Aorta (tissue), 5 donors: ENCODE measurements at regions not wholly inside any gene's neighbourhood (a gene's known extent, or its start where the extent isn't known, plus 50 kb on each side); places are given as distances from the start of the nearest gene placed in this dataset.
A peak's percentile ranks its signal among the peaks of the same experiment; 100 is the strongest.
"Not testable (repeated sequence)": the region's sequence is repeated elsewhere in the genome, so short reads cannot be mapped to it uniquely, and the experiment has no call there.

Experiments used
- ATAC-seq: fragments of 200-7000 bp; cut with Tn5 transposase; one replicate; pipeline ENCODE4 v1.9.1; 2022; ENCODE audit warnings: moderate library complexity; ENCODE audit not compliant: low FRiP score
- DNase-seq, 2 donors: peaks; one replicate each; pipeline ENCODE4 v3.0.0-alpha.2; 2020
- H3K27ac ChIP-seq, 2 donors: one replicate each; pipeline ENCODE4 v1.5.1; 2013; ENCODE audit warnings: low read length in 2 of 2, mild to moderate bottlenecking in 2 of 2, moderate library complexity in 2 of 2, control low read depth in 1 of 2, inconsistent platforms in 1 of 2, low read depth in 1 of 2
- H3K27me3 ChIP-seq, 2 donors: one replicate each; pipeline ENCODE4 v1.6.1; 2013; ENCODE audit warnings: control low read depth in 1 of 2, low read length in 1 of 2, mild to moderate bottlenecking in 1 of 2, moderate library complexity in 1 of 2; ENCODE audit not compliant: insufficient read depth in 2 of 2, control insufficient read depth in 1 of 2
- H3K36me3 ChIP-seq, 2 donors: one replicate each; pipeline ENCODE4 v1.6.1; 2013; ENCODE audit warnings: control low read depth in 1 of 2, low read length in 1 of 2, mild to moderate bottlenecking in 1 of 2; ENCODE audit not compliant: insufficient read depth in 2 of 2, control insufficient read depth in 1 of 2
- H3K4me1 ChIP-seq, 2 donors: one replicate each; pipeline ENCODE4 v1.6.1; 2013; ENCODE audit warnings: low read length in 2 of 2, control low read depth in 1 of 2, mild to moderate bottlenecking in 1 of 2, moderate library complexity in 1 of 2; ENCODE audit not compliant: insufficient read depth in 2 of 2, control insufficient read depth in 1 of 2
- H3K4me3 ChIP-seq, 2 donors: one replicate each; pipeline ENCODE4 v1.5.1; 2013; ENCODE audit warnings: low read length in 2 of 2, control low read depth in 1 of 2, mild to moderate bottlenecking in 1 of 2
- H3K9me3 ChIP-seq: one replicate; pipeline ENCODE4 v1.6.1; 2013; ENCODE audit warnings: mild to moderate bottlenecking, low read length; ENCODE audit not compliant: control insufficient read depth
- WGBS, 2 donors: extraction: QIAGEN DNeasy Blood & Tissue Kit; methylation state at CpG; one replicate each; pipeline ENCODE4 v1.1.7; 2013; 5-methylcytosine and 5-hydroxymethylcytosine counted together
- intact Hi-C, 2 donors: fragments of 100-400 bp; cut with DNase I; formaldehyde crosslinking; loops; one replicate each; pipeline versions ENCODE4 v1.14.2 to v1.15.0; 2022
- donor health status: healthy with polysubstance abuse.
- donor health status: Bipolar disorder and iron deficiency.
- donor health status: DM: no; HTN: no; CAD: no.
- donor health status: DM: no; HTN: no; CAD: no.
- donor health status: DM: yes; HTN: yes; CAD: no.

GRCh38 chr11:81825346-81825745 lies 908.3 kb downstream of the FAM181B start:
- DNase-seq (no peak), ATAC-seq (no peak)
- no peak overlapping the region for H3K4me3 ChIP-seq
- no peaks in the 10 kb centered on the region for H3K36me3 ChIP-seq
- intact Hi-C loops, result loop anchor here in 1 of 2 donors (2.0 kb wide), 1 partner anchor 47 kb away; no protein-coding TSS in a partner anchor
- H3K27ac ChIP-seq, result no peak overlapping the region
- no peaks in the 10 kb centered on the region for H3K4me1 ChIP-seq
- H3K27me3 ChIP-seq, result no peaks in the 10 kb centered on the region
- H3K9me3 ChIP-seq, result no peaks in the 10 kb centered on the region

GRCh38 chr11:81819462-81819861 lies 914.2 kb downstream of the FAM181B start:
- Histone ChIP-seq H3K4me1 (no peaks in the 10 kb centered on the region), H3K27ac (no peak overlapping the region), H3K27me3 (no peaks in the 10 kb centered on the region), H3K36me3 (no peaks in the 10 kb centered on the region), H3K9me3 (no peaks in the 10 kb centered on the region), H3K4me3 (no peak overlapping the region)
- DNase-seq (no peak), ATAC-seq (no peak)
- intact Hi-C loops, result no loop called here
- WGBS, 2 donors, result 69 to 91% methylated on average over 2 of the region's 2 CpGs

- peaks cover 3% of the 10 kb centered on the region for H3K9me3 ChIP-seq
- ATAC-seq (no peak), DNase-seq (no peak)
- no peaks in the 10 kb centered on the region for H3K36me3 ChIP-seq
- intact Hi-C loops, result no loop called here
- H3K4me3 ChIP-seq, result no peak overlapping the region
- no peak overlapping the region for H3K27ac ChIP-seq
- H3K4me1 ChIP-seq, result no peaks in the 10 kb centered on the region
- no peaks in the 10 kb centered on the region for H3K27me3 ChIP-seq
- WGBS, 2 donors, result 38 to 50% methylated on average over 1 of the region's 1 CpG
Observed at GRCh38 chr11:81804858-81805257, 928.8 kb downstream of the FAM181B start.

- no peak for ATAC-seq
- Histone ChIP-seq H3K27me3 (no peaks in the 10 kb centered on the region), H3K4me1 (no peaks in the 10 kb centered on the region), H3K4me3 (no peak overlapping the region), H3K9me3 (peaks cover 3% of the 10 kb centered on the region), H3K36me3 (no peaks in the 10 kb centered on the region), H3K27ac (no peak overlapping the region)
- WGBS, 2 donors, result 77 to 78% methylated on average over 3 of the region's 3 CpGs
- intact Hi-C loops, result no loop called here
- DNase-seq, result no peak
Observed at GRCh38 chr11:81802591-81802990, 931.1 kb downstream of the FAM181B start.

- WGBS, 2 donors, result 43 to 50% methylated on average over 4 of the region's 4 CpGs
- H3K4me3 ChIP-seq, result no peak overlapping the region
- no peaks in the 10 kb centered on the region for H3K27me3 ChIP-seq
- no peaks in the 10 kb centered on the region for H3K36me3 ChIP-seq
- ATAC-seq, result no peak
- DNase-seq, result no peak
- H3K9me3 ChIP-seq, result no peaks in the 10 kb centered on the region
- no peak overlapping the region for H3K27ac ChIP-seq
- H3K4me1 ChIP-seq, result no peaks in the 10 kb centered on the region
- intact Hi-C loops, result no loop called here
Observed at GRCh38 chr11:81792416-81792815, 941.2 kb downstream of the FAM181B start.

GRCh38 chr11:81787584-81788049 lies 946.0 kb downstream of the FAM181B start:
- ATAC-seq (no peak), DNase-seq (no peak)
- Histone ChIP-seq H3K27me3 (no peaks in the 10 kb centered on the region), H3K4me3 (no peak overlapping the region), H3K27ac (no peak overlapping the region), H3K4me1 (peaks cover 0 to 3% of the 10 kb centered on the region in 2 donors), H3K9me3 (no peaks in the 10 kb centered on the region), H3K36me3 (no peaks in the 10 kb centered on the region)
- WGBS, 2 donors, result 3 to 18% methylated on average over 1 of the region's 1 CpG
- intact Hi-C loops, result loop anchor here in 1 of 2 donors (10.0 kb wide), 1 partner anchor 257 kb away; no protein-coding TSS in a partner anchor

GRCh38 chr11:81772166-81772565 lies 961.5 kb downstream of the FAM181B start:
- intact Hi-C loops, result no loop called here
- DNase-seq, result no peak
- peaks cover 3% of the 10 kb centered on the region in 2 donors for H3K4me1 ChIP-seq
- H3K4me3 ChIP-seq, result no peak overlapping the region
- no peaks in the 10 kb centered on the region for H3K36me3 ChIP-seq
- no peaks in the 10 kb centered on the region for H3K27me3 ChIP-seq
- no peak overlapping the region for H3K27ac ChIP-seq
- peak; percentile 19 for ATAC-seq
- no peaks in the 10 kb centered on the region for H3K9me3 ChIP-seq
- WGBS, 2 donors, result 1 to 4% methylated on average over 3 of the region's 3 CpGs

GRCh38 chr11:81769906-81770305 lies 963.8 kb downstream of the FAM181B start:
- H3K36me3 ChIP-seq, intact Hi-C loops, H3K4me3 ChIP-seq, DNase-seq, H3K9me3 ChIP-seq, ATAC-seq, H3K4me1 ChIP-seq, H3K27me3 ChIP-seq, H3K27ac ChIP-seq: not testable (repeated sequence)
- 51 to 56% methylated on average over 5 of the region's 5 CpGs for WGBS, 2 donors

- H3K27ac ChIP-seq, result no peak overlapping the region
- H3K4me1 ChIP-seq, result no peaks in the 10 kb centered on the region
- H3K36me3 ChIP-seq, result no peaks in the 10 kb centered on the region
- ATAC-seq (no peak), DNase-seq (no peak)
- 79 to 80% methylated on average over 1 of the region's 1 CpG for WGBS, 2 donors
- H3K27me3 ChIP-seq, result no peaks in the 10 kb centered on the region
- intact Hi-C loops, result no loop called here
- H3K9me3 ChIP-seq, result no peaks in the 10 kb centered on the region
- H3K4me3 ChIP-seq, result no peak overlapping the region
Observed at GRCh38 chr11:81756864-81757595, 976.6 kb downstream of the FAM181B start.
